GM23338 (cell line): ENCODE measurements at regions not wholly inside any gene's neighbourhood (a gene's known extent, or its start where the extent isn't known, plus 50 kb on each side); places are given as distances from the start of the nearest gene placed in this dataset.

Experiments used
- ATAC-seq: fragments of 200-7000 bp; cut with Tn5 transposase; 3 replicates; pipeline ENCODE4 v1.9.1; 2020
- DNase-seq: peaks from one replicate; pipeline ENCODE4 v3.0.0-alpha.2; 2015; ENCODE audit warnings: low spot score
- H2AFZ ChIP-seq: fragments of 200-600 bp; sonication (generic); 2 replicates; pipeline ENCODE4 v1.8.0; 2016; ENCODE audit warnings: antibody characterized with exemption, mild to moderate bottlenecking, moderate library complexity
- H3F3A ChIP-seq: fragments of 200-600 bp; sonication (generic); replicated peaks from 2 replicates; pipeline ENCODE4 v1.8.0; 2017; ENCODE audit warnings: antibody characterized with exemption, mixed run types, low read depth
- H3K27ac ChIP-seq: fragments of 200-600 bp; sonication (generic); 2 replicates; pipeline ENCODE4 v1.6.1; 2016; ENCODE audit warnings: low read depth
- H3K27me3 ChIP-seq: fragments of 200-600 bp; sonication (generic); 2 replicates; pipeline ENCODE4 v1.8.0; 2016; ENCODE audit warnings: mild to moderate bottlenecking, mixed run types, moderate library complexity; ENCODE audit not compliant: insufficient read depth
- H3K36me3 ChIP-seq: fragments of 200-600 bp; sonication (generic); 2 replicates; pipeline ENCODE4 v1.8.0; 2016; ENCODE audit warnings: mild to moderate bottlenecking; ENCODE audit not compliant: insufficient read depth
- H3K4me1 ChIP-seq: fragments of 200-600 bp; sonication (generic); 2 replicates; pipeline ENCODE4 v1.8.0; 2016; ENCODE audit warnings: mild to moderate bottlenecking, moderate library complexity; ENCODE audit not compliant: insufficient read depth
- H3K4me2 ChIP-seq: fragments of 200-600 bp; sonication (generic); 2 replicates; pipeline ENCODE4 v1.7.1; 2017; ENCODE audit warnings: mixed run types
- H3K4me3 ChIP-seq: fragments of 200-600 bp; sonication (generic); 2 replicates; pipeline ENCODE4 v1.6.1; 2016; ENCODE audit warnings: mixed run types
- H3K79me2 ChIP-seq: fragments of 200-600 bp; sonication (generic); replicated peaks from 2 replicates; pipeline ENCODE4 v1.8.0; 2017; ENCODE audit warnings: mild to moderate bottlenecking; ENCODE audit not compliant: insufficient read depth
- H3K9me2 ChIP-seq: fragments of 200-600 bp; sonication (generic); 2 replicates; pipeline ENCODE4 v1.8.0; 2017; ENCODE audit not compliant: insufficient read depth
- H4K20me1 ChIP-seq: fragments of 200-600 bp; sonication (generic); replicated peaks from 2 replicates; pipeline ENCODE4 v1.8.0; 2017; ENCODE audit warnings: mild to moderate bottlenecking; ENCODE audit not compliant: insufficient read depth
- H3K27ac Mint-ChIP-seq: 2 replicates; pipeline ENCODE4 v1.8.0; 2020; ENCODE audit warnings: inconsistent platforms, mild to moderate bottlenecking, moderate library complexity, mixed read lengths
- H3K27me3 Mint-ChIP-seq: 3 replicates; pipeline ENCODE4 v1.8.0; 2022; ENCODE audit warnings: low read depth, mild to moderate bottlenecking, moderate library complexity, mixed read lengths, inconsistent platforms; ENCODE audit not compliant: insufficient read depth, poor library complexity
- H3K36me3 Mint-ChIP-seq: 3 replicates; pipeline ENCODE4 v1.8.0; 2021; ENCODE audit warnings: low read depth, mild to moderate bottlenecking, inconsistent platforms, moderate library complexity, mixed read lengths
- H3K4me1 Mint-ChIP-seq: 3 replicates; pipeline ENCODE4 v1.8.0; 2020; ENCODE audit warnings: mild to moderate bottlenecking, inconsistent platforms, mixed read lengths
- H3K4me3 Mint-ChIP-seq: 3 replicates; pipeline ENCODE4 v1.8.0; 2021; ENCODE audit warnings: moderate library complexity, mild to moderate bottlenecking, inconsistent platforms, mixed read lengths
- H3K9me3 Mint-ChIP-seq: 3 replicates; pipeline ENCODE4 v1.8.0; 2020; ENCODE audit warnings: moderate library complexity, mild to moderate bottlenecking, inconsistent platforms, mixed read lengths
- CREB1 ChIP-seq: fragments of 250-450 bp; sonication (Bioruptor Pico); IDR thresholded peaks from 2 replicates; pipeline ENCODE4 v1.5.0; 2020; ENCODE audit warnings: low read depth, mild to moderate bottlenecking, moderate library complexity
- EZH2 ChIP-seq: fragments of 200-600 bp; sonication (generic); IDR thresholded peaks from one replicate; pipeline ENCODE4 v1.8.0; 2017; ENCODE audit warnings: antibody characterized with exemption, mild to moderate bottlenecking, low read depth; ENCODE audit not compliant: unreplicated experiment
- EZH2phosphoT487 ChIP-seq: fragments of 200-600 bp; sonication (generic); IDR thresholded peaks from one replicate; pipeline ENCODE4 v1.8.1; 2018; ENCODE audit warnings: antibody characterized with exemption; ENCODE audit not compliant: unreplicated experiment
- JUNB ChIP-seq: IDR thresholded peaks from one replicate; pipeline ENCODE4 v1.6.1; 2016; ENCODE audit warnings: antibody characterized with exemption; ENCODE audit not compliant: unreplicated experiment
- NANOG ChIP-seq: IDR thresholded peaks from 2 replicates; pipeline ENCODE4 v1.6.1; 2016; ENCODE audit warnings: antibody characterized with exemption, borderline replicate concordance
- STAT1 ChIP-seq: IDR thresholded peaks from one replicate; pipeline ENCODE4 v1.6.1; 2016; ENCODE audit warnings: antibody characterized with exemption; ENCODE audit not compliant: unreplicated experiment
- ZNF331 ChIP-seq: fragments of 250-450 bp; sonication (Bioruptor Pico); IDR thresholded peaks from 2 replicates; pipeline ENCODE4 v1.5.0; 2020; ENCODE audit warnings: low read depth, mild to moderate bottlenecking, moderate library complexity
- TF ChIP-seq, protein P1 (sequence below): IDR thresholded peaks from one replicate; pipeline ENCODE4 v1.6.1; 2018; ENCODE audit warnings: antibody characterized with exemption; ENCODE audit not compliant: unreplicated experiment
- TF ChIP-seq, protein P2 (sequence below): IDR thresholded peaks from 2 replicates; pipeline ENCODE4 v1.6.1; 2016; ENCODE audit warnings: antibody characterized with exemption
- TF ChIP-seq, protein P3 (sequence below), 2 experiments: fragments of 200-600 bp in 1 of 2; sonication (generic) in 1 of 2; conservative IDR thresholded peaks; 2 replicates each; pipeline versions ENCODE4 v1.5.1 to v1.6.1; 2016 to 2017; ENCODE audit warnings: antibody characterized with exemption in 2 of 2, low read depth in 2 of 2, mild to moderate bottlenecking in 2 of 2, moderate library complexity in 1 of 2

DNA sequence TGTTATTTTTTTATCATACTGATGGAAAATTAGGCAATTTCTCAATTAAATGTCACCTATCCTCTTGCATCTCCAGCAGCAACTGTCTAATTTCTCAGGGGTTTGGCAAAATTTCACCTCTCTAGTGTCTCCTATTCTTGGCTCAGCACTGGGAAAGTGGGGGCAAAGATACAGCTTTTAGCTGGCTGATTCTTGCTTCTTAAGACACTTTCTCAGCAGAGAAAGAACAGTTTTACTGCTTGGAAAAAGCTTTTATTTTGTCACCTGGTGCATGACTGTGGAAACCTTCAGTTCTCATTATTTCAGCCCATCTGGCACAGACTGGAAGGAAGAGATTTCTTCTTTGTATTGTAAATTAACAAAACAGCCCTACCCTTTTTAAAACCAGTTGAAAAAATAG lies 283.6 kb upstream of the SGCD start:
- Histone ChIP-seq H3K27ac (no peak overlapping the region), H2AFZ (no peak overlapping the region), H3K27me3 (no peaks in the 10 kb centered on the region), H3K4me3 (no peak overlapping the region), H3K9me2 (peaks cover 3% of the 10 kb centered on the region; the same call in 1 of the 2 replicates), H3K4me2 (peak overlapping the region; percentile 23; the same call in 1 of the 2 replicates), H3F3A (no peaks in the 10 kb centered on the region), H3K79me2 (no peaks in the 10 kb centered on the region), H4K20me1 (no peaks in the 10 kb centered on the region), H3K4me1 (peaks cover 21% of the 10 kb centered on the region), H3K36me3 (no peaks in the 10 kb centered on the region)
- TF ChIP-seq, protein P1, sequence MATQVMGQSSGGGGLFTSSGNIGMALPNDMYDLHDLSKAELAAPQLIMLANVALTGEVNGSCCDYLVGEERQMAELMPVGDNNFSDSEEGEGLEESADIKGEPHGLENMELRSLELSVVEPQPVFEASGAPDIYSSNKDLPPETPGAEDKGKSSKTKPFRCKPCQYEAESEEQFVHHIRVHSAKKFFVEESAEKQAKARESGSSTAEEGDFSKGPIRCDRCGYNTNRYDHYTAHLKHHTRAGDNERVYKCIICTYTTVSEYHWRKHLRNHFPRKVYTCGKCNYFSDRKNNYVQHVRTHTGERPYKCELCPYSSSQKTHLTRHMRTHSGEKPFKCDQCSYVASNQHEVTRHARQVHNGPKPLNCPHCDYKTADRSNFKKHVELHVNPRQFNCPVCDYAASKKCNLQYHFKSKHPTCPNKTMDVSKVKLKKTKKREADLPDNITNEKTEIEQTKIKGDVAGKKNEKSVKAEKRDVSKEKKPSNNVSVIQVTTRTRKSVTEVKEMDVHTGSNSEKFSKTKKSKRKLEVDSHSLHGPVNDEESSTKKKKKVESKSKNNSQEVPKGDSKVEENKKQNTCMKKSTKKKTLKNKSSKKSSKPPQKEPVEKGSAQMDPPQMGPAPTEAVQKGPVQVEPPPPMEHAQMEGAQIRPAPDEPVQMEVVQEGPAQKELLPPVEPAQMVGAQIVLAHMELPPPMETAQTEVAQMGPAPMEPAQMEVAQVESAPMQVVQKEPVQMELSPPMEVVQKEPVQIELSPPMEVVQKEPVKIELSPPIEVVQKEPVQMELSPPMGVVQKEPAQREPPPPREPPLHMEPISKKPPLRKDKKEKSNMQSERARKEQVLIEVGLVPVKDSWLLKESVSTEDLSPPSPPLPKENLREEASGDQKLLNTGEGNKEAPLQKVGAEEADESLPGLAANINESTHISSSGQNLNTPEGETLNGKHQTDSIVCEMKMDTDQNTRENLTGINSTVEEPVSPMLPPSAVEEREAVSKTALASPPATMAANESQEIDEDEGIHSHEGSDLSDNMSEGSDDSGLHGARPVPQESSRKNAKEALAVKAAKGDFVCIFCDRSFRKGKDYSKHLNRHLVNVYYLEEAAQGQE = no peak
- TF ChIP-seq CREB1 (CRISPR knock-in tag) (no peak), ZNF331 (CRISPR knock-in tag) (no peak), STAT1 (no peak), EZH2 (no peak), EZH2phosphoT487 (no peak), NANOG (no peak)
- TF ChIP-seq, protein P2, sequence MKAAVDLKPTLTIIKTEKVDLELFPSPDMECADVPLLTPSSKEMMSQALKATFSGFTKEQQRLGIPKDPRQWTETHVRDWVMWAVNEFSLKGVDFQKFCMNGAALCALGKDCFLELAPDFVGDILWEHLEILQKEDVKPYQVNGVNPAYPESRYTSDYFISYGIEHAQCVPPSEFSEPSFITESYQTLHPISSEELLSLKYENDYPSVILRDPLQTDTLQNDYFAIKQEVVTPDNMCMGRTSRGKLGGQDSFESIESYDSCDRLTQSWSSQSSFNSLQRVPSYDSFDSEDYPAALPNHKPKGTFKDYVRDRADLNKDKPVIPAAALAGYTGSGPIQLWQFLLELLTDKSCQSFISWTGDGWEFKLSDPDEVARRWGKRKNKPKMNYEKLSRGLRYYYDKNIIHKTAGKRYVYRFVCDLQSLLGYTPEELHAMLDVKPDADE = no peak
- TF ChIP-seq, protein P3, sequence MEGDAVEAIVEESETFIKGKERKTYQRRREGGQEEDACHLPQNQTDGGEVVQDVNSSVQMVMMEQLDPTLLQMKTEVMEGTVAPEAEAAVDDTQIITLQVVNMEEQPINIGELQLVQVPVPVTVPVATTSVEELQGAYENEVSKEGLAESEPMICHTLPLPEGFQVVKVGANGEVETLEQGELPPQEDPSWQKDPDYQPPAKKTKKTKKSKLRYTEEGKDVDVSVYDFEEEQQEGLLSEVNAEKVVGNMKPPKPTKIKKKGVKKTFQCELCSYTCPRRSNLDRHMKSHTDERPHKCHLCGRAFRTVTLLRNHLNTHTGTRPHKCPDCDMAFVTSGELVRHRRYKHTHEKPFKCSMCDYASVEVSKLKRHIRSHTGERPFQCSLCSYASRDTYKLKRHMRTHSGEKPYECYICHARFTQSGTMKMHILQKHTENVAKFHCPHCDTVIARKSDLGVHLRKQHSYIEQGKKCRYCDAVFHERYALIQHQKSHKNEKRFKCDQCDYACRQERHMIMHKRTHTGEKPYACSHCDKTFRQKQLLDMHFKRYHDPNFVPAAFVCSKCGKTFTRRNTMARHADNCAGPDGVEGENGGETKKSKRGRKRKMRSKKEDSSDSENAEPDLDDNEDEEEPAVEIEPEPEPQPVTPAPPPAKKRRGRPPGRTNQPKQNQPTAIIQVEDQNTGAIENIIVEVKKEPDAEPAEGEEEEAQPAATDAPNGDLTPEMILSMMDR (conservative IDR thresholded peaks at IDR 0.05; ENCODE audit: low read depth in 2 of 2) = no peak
- Mint-ChIP-seq H3K27me3 (no peaks in the 10 kb centered on the region), H3K9me3 (peaks cover 23% of the 10 kb centered on the region), H3K27ac (peak overlapping the region; percentile 22; the same call in 1 of the 2 replicates), H3K36me3 (peaks cover 20% of the 10 kb centered on the region; the same call in 2 of the 3 replicates), H3K4me1 (peaks cover 24% of the 10 kb centered on the region), H3K4me3 (no peak overlapping the region)
- peak; percentile 8 for DNase-seq
- no peak; the same call in 2 of the 3 replicates for ATAC-seq

DNA sequence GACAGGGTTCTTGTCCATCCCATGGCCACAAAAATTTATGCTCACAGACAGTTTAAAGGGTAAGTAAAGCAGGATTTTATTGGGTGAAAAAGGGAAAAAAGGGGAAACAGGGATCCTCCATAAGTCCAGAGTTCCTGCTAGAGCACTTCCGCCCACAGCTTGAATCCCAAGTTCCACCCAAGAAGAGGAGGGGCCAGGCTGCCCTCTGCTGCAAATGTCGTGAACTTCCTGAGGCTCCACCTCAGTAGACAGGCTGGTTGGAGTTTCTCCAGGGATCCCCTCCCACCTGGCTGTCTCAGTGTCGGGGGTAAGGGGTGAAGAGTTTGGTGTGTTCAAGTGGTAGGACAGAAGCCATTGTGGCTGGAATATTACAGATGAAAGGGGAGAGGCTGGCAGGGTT lies 275.0 kb upstream of the SGCD start:
- Histone ChIP-seq H3F3A (no peaks in the 10 kb centered on the region), H3K79me2 (no peaks in the 10 kb centered on the region), H3K36me3 (no peaks in the 10 kb centered on the region), H3K27ac (no peak overlapping the region), H3K9me2 (0 out of 2 replicates have a peak, but pooled peaks cover 2% of the 10 kb centered on the region), H4K20me1 (no peaks in the 10 kb centered on the region), H3K4me1 (no peaks in the 10 kb centered on the region), H3K4me3 (no peak overlapping the region), H3K4me2 (no peak overlapping the region), H2AFZ (no peak overlapping the region), H3K27me3 (no peaks in the 10 kb centered on the region)
- Mint-ChIP-seq H3K27me3 (no peaks in the 10 kb centered on the region), H3K4me1 (peaks cover 2% of the 10 kb centered on the region; the same call in 1 of the 3 replicates), H3K36me3 (peaks cover 3% of the 10 kb centered on the region; the same call in 1 of the 3 replicates), H3K4me3 (no peak overlapping the region), H3K9me3 (peaks cover 3% of the 10 kb centered on the region; the same call in 2 of the 3 replicates), H3K27ac (no peak overlapping the region; the same call in 1 of the 2 replicates)
- peak; percentile 17 for DNase-seq
- peak; percentile 38; the same call in 1 of the 3 replicates for ATAC-seq
- TF ChIP-seq JUNB = no peak
- TF ChIP-seq, protein P3 (conservative IDR thresholded peaks at IDR 0.05; ENCODE audit: low read depth in 2 of 2) = peak; percentile 26 to 49; a peak in 3 of 4 replicates
